ENCODE measurements at regions not wholly inside any gene's neighbourhood (a gene's known extent, or its start where the extent isn't known, plus 50 kb on each side); places are given as distances from the start of the nearest gene placed in this dataset.

DNA sequence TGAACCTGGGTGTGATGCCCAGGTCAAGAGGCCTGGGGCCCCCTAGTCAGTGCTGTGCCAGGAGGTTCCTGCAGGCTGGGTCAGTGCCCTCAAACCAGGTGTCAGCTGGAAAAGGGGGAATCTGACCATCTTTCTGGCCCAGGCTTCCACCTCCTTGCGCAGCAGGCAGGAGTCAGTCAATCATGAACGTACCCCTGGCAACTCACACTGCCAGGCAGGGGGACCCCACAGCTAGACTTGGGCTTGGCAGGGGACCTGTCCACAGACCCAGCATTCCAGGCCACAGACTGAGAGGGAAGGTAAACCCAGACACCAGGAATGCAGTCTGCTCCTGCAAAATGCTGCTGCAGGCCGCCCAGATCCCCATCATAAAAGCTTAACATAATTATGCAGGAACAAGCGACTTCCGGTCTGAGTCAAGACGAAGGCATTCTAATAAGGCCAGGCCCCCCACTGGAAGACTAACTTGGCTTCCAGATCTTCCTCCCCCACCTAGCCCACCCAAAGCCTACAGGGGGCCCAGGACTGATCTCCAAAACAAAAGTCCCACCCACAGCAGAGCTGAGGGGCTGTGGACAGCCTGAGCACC is 156.3 kb downstream of the BCOR start:
- no peak for DNase-seq

DNA sequence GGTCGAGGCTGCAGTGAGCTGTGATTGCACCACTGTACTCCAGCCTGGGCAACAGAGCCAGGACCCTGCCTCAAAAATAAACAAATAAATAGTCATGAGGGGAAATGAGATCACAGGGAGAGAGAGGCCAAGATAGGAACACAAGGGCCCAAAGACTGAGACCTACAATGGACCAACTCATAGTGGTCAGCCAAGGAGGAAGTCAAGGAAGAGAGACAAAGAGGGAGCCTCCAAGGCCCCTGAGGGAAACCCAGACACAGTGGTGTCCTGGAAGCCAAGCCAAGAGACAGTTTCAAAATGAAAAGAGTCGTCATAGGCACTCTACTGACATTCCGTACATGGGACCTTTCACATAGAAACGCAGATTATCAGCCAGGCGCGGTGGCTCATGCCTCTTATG is 153.3 kb downstream of the BCOR start:
- no peak for DNase-seq

DNA sequence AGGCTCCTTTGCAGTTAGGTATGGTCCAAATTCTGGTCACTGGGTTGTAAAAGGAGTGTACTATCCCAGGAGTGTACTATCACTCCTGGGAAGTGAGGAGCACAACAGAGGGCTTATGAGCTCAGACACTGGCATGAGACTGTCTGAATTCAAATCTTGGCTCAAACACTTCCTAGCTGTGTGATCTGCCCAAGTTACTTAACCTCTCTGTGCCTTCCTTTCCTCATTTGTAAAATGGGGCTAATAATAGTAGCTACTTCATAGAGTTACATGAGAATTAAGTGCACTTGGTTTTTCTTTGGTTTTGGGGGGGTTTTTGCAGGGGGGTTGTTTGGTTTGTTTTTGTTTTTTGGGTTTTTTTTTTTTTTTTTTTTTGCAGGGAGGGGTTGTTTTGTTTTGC is 152.0 kb downstream of the BCOR start:
- DNase-seq = no peak

DNA sequence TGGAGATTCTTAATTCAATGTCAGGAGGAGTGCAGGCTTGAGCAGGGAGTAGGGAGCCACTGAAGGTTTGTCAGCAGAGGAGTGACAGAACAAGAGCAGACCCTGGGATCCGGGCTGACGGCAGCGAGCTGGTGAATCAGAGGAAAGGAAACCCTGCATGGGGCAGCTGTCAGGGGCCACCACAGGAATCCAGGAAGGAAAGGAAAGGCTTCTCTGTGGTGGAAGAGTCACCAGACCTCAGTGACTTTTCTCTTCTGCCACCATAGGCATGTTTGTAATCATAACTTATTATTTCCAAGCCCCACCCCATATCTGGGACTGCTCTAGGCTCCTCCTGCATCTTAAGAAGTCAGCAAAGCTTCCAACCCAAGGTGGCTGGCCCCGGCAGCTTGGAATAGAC is 150.9 kb downstream of the BCOR start:
- DNase-seq = no peak

DNA sequence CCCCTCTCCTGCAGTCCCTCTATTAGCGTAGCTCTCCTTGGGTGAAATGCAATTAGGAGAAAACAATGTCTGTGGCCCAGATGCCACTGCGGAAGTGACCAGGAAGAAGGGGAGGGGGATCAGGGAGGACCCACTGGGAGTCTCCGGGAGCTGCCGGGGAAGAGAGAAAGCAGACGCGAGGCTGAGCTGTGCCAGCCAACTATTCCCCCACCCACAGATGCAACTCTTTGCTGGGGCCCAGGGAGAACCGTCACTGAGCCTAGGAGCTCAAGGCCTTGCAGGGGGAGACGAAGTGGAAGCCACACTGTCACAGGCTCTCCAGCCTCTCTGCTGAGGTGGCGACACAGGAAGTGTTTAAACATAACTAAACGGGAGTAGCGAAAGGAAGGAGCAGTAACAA is 149.2 kb downstream of the BCOR start:
- DNase-seq = peak in 2 of 3 experiments; percentile 62 to 81

DNA sequence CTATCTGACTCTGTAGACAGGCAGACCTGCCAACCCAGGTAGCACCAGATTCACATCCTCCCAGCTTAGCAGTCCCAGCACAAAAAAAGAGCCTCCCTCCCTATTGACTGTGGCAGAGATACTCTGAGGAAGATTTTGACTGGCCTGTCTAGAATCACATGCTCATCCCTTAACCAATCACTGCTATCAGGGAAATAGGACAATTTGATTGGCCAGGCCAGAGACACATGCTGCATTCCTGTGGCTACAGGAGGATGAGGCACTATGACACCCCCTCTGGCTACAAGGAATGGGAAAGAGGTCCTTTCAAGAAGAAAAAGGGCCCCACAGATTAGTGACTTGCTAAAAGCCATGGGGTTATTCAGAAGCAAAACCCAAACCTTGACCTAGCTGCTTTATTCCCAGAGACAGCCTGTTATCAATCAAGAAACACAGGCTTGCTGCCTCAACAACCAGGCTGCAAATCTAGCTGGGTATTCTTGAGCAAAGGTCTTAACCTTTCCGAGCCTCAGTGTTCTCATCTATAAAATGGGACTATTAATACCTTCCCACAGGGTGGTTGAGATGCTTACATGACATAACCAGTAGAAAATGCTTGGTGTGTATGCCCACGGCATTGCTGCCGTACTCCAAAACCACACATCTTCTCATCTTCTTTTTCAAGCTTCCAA is 147.6 kb downstream of the BCOR start:
- DNase-seq = no peak

DNA sequence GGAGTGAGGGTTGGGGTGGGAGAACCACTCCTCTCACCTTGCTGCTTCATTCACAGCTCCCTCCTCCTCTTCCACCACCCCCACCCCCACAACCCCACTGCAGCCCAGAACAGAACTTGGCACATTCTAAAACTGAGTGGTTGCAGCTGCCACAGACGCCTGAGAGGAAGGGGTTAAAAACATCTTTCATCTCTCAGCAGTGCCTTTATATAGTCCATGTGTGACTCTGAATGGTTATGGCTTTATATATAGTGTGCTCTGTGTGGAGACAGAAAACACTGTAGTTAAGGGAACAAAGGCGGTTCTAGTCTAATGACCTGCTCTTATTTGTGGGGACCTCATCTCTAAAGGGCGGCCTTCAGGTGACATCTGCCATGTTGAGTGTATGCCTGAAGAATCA is 144.8 kb downstream of the BCOR start:
- DNase-seq = no peak

DNA sequence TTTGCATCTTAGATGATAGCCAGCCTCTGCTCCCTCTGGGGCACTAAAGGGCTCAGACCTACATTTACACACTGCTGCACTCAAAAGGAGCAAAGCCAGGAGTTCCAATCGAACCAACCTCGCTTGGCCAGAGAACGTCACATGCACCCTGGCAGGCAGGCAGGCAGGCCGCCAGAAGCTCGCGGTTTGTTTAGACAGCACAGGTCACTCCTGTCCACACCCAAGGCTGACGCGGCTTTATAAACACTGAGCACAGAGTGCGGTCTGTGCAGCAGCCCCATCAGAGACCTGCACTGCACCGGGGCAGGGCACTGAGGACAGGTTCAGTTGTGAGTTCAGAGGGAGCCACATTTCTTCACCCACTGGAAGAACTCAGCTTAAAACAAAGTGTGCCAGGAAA is 143.9 kb downstream of the BCOR start:
- peak in 1 of 3 experiments; percentile 18 for DNase-seq

DNA sequence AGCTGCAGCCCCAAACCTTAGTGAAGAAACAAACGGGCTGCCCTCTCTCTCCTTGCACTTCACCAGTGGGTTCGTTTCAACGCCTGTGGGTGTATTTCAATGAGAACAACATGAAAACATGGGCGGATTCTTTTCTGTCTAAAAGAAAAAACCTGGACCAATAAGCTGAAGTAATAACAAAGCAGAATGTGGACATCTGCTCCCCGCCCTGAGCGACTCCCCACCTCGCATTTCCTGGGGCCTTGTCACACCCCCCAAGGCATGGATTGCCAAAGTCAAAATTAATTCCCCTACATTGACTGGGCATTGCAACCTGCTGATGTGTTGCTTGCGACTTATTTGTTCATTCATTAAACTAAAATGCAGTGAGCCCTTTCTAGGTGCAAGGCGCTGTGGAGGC is 142.9 kb downstream of the BCOR start:
- no peak for DNase-seq

DNA sequence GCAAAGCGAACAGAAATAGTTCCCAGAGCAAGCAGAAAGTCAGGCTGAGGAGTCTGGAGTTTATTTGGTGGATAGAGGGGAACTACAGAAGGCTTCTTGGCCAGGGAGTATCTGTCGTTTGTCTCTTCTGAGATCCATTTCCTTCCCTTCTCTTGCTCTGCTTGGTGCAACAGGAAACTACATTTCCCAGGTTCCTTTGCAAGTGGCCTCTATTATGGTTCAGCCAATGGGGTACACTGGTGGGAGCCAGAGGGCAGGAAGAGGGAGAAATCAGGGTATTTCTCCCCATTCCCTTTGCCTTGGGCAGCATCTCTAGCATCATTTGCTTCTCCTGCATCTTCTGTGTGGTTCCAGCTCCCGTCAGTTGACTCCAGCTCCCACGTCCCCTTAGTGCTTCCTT is 142.1 kb downstream of the BCOR start:
- no peak for DNase-seq

DNA sequence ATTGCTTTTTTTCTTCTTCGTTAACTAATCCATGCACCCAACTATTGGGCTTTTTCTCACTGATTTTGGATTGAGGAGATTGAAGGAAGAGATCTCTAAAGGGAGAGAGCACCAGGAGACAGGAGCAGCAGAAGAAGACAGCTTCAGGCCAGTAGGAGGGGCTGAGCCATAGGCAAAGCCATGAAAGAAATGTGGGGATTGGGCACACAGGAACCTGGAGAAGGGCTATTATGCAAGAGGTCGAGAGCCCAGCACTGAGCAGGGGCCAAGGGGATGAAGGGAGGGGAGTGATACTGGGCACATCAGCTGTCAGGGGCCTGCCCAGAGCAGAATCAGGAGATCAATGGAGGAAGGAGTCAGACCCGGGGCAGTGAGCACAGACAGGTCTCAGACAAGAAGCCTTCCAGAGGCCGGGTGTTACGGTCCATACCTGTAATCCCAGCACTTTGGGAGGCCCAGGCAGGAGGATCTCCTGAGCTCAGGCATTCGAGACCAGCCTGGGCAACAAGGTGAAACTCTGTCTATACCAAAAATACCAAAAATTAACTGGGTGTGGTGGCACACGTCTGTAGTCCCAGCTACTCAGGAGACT is 140.9 kb downstream of the BCOR start:
- DNase-seq = no peak

DNA sequence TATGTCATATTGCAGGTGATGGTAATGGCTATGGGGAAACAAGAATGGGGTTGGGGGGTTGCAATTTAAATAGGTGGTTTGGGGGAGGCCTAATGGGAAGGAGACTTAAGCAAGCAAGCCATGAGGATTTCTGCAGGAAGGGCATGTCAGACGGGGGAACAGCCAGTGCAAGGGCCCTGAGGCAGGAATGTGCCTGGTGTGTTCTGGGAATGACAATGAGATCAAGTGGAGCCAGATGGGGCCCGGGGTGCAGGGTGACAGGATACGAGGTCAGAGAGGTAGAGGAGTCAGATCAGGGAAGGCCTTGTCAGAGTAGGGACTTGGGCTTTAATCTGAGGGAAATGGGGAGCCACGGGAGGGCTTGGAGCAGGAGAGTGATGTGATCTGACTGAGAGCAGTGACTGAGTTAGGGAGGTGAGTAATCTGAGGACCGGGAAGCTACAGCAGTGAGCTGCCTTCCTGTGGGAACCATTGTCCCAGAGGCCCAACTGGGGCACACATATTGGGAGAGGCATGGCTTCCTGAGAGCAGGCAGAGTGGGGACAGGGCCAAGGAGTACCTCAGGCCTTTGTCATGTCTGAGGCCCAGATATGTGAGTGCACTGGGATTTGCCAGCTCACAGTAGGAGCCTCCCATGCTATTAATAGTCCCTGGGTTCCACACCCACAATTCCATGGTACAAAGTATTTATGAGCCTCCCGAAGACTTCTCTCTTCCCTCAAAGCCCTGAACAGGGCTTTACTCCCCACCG is 139.8 kb downstream of the BCOR start:
- DNase-seq = no peak

DNA sequence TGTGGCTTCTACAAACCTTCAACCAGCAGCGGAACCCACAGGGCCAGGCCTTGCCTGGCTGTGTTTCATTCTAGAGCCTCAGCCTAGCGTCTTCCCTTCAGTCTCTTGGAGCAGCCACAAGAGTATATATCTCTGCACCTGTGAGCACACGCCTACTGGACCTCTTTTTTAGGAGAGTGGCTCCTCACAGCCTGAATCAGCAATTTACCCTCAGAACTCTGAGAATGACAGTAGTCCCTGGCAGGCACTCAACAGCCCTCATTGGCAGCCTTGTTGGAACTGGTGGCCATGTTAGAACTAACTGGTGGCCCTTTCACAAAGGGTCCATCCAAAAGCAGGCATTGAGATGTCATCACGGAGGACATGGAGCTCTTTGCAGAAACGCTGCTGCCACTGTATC is 138.9 kb downstream of the BCOR start:
- no peak for DNase-seq

DNA sequence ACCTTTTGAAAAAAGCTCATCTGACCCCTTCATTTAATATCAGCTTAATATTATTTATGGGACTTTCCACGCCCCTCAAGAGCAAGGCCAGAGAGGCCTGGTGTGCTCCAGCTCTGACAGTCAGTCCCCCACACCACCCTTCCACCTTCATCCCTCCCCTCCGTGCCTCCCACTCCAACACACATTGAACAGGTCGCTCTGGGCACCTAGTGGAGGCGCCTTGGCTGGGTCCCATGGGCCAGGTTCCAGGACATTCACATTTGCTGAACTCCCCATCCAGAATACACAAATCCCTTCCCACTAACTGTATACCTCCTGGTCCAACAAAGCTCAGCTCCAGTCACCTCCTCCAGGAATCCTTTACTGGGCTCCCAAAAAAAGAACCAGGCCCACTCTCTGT is 137.5 kb downstream of the BCOR start:
- no peak for DNase-seq

DNA sequence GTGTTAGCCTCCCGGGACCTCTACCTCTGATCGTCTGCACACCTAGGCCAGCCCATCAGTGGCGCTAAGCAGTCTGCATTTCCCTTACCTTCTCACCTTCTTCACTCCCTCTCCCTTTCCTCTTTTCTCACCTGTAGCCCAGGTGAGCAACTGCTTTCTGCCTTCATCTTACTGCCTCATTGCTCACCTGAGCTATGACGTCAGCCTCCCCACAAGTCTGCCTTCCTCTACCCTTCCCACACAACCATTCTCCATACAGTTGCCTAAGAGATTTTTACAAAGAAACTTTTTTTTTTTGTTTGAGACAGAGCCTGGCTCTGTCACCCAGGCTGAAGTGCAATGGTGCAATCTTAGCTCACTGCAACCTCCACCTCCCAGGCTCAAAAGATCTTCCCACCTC is 136.3 kb downstream of the BCOR start:
- no peak for DNase-seq

DNA sequence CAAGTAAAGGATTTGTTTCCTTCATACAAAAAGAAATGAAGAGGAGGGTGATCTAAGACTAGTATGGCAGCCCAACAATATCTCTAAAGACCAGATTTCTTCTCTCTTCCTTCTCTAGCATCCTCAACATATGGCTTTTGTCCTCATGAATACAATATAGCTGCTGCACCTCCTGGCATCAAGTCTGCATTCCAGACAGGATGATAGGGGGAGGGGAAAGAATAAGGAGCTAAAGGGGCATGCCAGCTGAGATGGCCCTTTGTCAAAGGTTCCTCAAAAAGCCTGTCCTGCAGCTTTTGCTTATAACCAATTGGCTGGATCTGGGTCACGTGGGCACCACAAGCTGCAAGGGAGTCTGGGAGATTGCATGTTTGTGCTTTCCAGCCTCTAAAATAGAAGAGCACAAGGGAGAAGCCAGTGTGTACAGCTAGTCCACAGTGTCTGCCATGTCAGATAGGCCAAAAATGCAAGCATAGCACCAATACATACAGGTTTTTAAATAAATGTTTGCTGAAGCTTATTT is 132.6 kb downstream of the BCOR start:
- DNase-seq = no peak

DNA sequence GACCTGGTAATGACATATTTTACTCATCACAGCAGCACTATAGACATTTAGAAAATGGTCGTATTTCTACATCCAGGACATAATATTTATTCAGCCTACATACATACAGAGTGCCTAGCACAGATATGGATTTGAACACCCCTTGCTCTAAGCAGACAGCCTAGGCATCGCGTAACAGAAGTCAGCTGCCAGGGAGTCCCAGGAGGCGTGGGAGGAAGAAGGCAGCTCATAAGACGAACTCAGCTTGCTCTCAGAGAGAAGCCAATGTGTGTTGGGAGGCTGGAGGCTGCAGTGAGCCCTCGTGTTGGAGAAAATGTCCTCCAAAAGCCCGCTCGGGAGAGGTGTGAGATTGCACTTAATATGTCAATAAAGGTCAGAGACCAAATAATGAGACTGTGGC is 131.6 kb downstream of the BCOR start:
- DNase-seq = no peak

DNA sequence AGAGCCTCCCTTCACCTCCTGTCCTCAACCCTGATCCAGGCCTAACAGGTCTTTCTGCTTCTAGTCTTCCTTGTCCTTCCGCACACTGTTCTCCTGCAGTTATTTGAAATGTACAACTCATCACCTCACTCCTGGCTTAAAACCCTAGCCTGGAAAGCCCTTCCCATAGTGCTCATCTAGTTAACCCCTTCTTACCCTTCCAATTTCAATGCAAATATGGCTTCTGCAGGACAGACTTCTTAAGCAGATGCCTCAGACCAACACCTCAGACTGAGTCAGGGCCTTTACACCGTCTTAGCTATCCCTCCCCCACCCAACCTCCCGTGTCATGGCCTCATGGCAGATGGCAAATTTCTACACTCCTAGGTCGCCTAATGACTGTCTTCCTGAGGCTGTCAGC is 130.4 kb downstream of the BCOR start:
- DNase-seq = no peak

DNA sequence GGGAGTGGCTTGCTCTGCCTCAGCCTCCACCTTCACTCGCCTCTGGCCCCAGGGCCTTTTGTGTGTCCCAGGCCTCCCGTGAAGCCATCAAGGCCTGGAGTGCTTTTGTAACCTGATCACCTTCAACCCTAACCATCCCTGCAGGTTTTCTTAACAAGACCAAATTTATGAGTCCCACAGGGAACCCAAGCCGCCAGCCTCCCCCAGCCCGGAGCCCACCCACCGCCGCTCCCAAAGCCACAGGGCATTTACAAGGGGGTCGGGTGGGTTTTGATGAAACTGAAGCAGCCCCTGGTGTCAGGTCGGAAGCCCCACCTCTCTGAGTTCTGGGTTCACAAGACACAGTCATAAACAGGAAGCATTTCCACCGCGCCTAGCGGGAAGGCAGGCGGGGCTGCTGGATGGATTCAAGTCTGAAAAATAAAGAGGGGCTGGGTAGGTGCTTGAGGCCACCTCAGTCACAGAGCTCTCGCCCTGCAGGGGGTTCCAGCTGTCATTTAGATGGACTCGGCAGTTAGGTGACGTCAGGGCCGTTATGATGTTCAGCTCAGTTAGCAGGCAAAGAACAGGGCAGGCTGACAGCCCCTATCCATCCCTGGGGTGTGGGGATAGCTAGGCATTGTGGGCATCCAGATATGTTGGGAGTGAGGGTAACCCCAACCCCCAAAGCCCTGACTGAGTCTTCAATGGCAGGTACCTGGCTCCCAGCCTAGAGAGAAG is 128.5 kb downstream of the BCOR start:
- peak; percentile 75 to 99 (median 96) for DNase-seq

DNA sequence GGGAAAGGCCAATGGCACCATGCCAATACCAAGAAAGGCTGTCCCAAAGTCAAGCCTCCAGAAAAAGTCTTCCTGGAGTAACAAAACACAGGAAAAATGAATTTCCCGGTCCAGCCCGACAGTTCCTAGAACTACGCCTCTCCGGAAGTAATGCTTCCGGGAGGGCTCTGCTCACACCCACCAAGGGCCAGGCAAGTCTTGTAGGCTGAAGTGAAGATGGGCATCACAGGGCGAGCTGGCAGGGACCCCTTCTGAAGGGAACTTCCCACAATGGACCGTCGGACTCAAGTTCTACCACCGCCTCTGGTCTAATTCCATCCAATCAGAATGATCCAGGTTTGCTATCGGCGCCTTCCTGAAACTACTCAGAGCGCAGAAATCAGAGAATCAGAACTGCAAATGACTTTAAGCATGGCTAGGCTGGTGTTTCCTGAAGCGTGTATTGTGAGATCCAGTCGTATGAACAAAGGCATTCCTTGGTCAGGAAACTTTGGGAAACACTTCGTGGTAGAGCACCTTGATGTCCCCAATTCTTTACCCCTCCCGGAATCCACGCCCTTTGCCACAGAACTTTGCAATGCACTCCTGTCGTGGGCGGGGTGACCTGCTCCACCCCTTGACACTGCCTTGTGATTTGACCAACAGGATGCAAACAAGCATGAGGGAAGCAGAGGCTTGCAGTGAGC is 127.8 kb downstream of the BCOR start:
- DNase-seq = no peak

DNA sequence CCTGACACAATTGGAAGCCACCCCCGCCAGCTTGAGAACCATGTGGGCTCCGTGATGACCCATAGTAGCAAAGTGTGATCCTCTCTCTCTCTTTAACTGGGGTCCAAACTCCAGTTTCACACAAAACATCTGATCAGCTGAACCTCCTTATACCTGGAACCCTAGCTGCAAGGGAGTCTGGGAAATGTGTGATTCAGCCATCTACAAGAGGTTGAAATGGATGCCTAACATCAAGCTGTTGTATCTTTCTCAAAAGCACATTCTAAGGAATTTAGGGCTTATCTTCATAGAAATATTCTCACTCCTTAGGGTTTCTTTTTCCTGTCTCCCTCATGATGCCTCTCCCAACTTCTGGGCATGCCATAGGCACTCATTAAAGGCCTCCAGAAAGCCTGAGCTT is 126.0 kb downstream of the BCOR start:
- no peak for DNase-seq

DNA sequence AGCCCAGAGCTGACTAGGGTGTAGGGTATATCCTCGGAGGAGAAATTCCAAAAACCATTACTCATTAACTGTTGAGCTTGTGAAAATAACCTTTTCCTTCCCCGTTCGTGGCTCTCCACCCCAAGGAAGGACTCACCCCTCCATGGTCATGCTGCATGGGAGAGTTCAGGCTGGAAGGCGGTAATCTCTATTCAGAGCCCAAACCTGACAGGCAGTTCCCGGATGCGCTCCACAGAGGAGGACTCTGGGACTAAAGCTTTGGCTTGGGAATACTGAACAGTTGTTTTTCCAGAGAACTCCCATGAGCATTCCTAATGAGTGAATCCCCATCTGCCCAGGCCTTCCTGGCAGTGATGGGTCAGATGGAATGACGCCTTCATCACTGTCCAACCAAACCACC is 125.4 kb downstream of the BCOR start:
- DNase-seq = no peak

DNA sequence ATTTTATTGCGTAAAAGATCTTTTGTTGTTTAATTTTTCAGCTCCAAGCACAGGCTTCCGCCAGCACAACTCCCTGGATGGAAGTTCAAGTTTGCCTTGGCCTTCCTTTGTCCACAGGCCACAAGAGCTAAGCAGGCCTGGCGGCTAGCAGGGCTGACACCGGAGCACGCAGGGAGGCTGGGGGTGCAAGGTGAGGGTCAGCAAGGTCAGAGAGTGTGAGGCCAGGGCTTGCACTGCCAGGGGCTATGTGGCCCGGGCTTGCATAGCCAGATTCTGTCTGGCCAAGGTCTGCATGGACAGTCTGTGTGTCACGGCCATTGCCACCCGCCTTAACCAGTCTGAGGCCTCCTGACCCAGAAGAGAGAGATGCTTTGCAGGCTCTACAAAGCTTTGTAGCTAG is 123.9 kb downstream of the BCOR start:
- DNase-seq = no peak

Measured in NCI-H1417 (cell line).